ENCODE measurements at regions not wholly inside any gene's neighbourhood (a gene's known extent, or its start where the extent isn't known, plus 50 kb on each side); places are given as distances from the start of the nearest gene placed in this dataset.

DNA sequence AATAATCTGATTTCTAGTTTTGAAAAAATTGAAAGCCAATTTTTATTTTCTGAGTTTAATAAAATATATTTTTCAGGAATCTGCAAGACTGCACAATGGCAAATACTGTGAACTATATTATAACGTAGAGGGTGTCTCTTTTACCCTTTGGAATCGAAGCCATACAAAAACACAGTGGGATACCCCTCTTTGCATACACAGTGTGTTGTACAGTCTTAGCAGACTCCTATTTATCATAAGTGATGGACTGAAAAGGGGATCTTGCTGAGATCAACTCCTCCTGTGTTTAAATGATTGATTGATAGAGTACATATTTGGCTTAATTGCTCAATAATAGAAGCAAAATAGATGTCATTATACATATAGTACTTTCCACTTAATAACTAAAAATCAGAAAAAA, 981.2 kb downstream of the NSUN3 start:
- TF ChIP-seq, protein P1, sequence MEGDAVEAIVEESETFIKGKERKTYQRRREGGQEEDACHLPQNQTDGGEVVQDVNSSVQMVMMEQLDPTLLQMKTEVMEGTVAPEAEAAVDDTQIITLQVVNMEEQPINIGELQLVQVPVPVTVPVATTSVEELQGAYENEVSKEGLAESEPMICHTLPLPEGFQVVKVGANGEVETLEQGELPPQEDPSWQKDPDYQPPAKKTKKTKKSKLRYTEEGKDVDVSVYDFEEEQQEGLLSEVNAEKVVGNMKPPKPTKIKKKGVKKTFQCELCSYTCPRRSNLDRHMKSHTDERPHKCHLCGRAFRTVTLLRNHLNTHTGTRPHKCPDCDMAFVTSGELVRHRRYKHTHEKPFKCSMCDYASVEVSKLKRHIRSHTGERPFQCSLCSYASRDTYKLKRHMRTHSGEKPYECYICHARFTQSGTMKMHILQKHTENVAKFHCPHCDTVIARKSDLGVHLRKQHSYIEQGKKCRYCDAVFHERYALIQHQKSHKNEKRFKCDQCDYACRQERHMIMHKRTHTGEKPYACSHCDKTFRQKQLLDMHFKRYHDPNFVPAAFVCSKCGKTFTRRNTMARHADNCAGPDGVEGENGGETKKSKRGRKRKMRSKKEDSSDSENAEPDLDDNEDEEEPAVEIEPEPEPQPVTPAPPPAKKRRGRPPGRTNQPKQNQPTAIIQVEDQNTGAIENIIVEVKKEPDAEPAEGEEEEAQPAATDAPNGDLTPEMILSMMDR (IDR thresholded peaks at IDR 0.05), result no peak
- no peak for TF ChIP-seq POLR2A (IDR thresholded peaks at IDR 0.05; ENCODE audit: low read depth)
- TF ChIP-seq EP300 (IDR thresholded peaks at IDR 0.05), result no peak
- TF ChIP-seq POLR2AphosphoS5 (IDR thresholded peaks at IDR 0.05), result no peak
